ENCODE measurements at regions not wholly inside any gene's neighbourhood (a gene's known extent, or its start where the extent isn't known, plus 50 kb on each side); places are given as distances from the start of the nearest gene placed in this dataset.
"Not testable (repeated sequence)": the region's sequence is repeated elsewhere in the genome, so short reads cannot be mapped to it uniquely, and the experiment has no call there.

DNA sequence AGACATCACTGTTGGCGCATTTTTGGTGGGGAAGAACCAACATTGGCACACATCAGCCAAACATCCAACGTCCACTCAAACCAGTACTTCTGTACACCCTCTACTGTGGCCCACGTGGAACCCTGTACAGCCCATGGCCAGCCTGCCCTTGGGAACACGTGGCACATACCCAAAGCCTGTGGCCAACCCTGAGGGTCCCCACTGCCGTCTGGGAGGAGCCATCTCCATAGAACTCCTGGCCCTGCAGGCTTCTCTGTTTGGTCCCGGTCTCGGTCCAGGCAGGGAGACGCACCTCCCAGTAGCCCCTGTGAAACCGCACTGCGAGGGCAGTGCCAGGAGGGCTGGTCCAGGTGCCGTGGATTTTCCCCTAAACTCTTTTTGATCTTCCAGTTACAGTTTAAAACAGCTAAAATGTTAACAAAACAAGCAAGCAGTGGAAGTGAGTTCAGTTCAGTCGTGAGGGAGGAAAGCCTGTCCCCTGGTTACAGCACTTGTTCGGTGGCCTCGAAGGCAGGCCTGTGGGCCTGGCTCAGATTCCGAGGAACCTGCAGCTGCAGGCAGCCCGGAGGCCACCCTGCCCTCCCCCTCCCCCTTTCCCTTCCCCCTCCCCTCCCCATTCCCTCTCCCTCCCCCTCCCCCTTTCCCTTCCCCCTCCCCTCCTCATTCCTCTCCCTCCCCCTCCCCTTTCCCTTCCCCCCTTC lies 233.7 kb downstream of the DLL1 start:
- Mint-ChIP-seq H3K4me3 (no peak overlapping the region), H3K9me3 (no peaks in the 10 kb centered on the region), H3K36me3 (no peaks in the 10 kb centered on the region), H3K4me1 (peaks cover 7 to 15% of the 10 kb centered on the region in 2 donors), H3K27me3 (ENCODE audit: low read depth in 2 of 2) (peaks cover 13 to 21% of the 10 kb centered on the region in 2 donors), H3K27ac (no peak overlapping the region)
- Histone ChIP-seq H3K36me3 (ENCODE audit: control insufficient read depth, insufficient read depth, low read length) (no peaks in the 10 kb centered on the region), H3K27me3 (ENCODE audit: control insufficient read depth, insufficient read depth, low read length) (peaks cover 2% of the 10 kb centered on the region), H3K4me1 (ENCODE audit: control insufficient read depth, insufficient read depth, low read length) (peaks cover 22% of the 10 kb centered on the region), H3K4me3 (ENCODE audit: low read length) (no peak overlapping the region), H3K9me3 (ENCODE audit: control insufficient read depth, insufficient read depth, low read length) (no peaks in the 10 kb centered on the region), H3K27ac (ENCODE audit: low read length) (no peak overlapping the region)
- intact Hi-C loops (cut with micrococcal nuclease), result no loop called here
- ATAC-seq (no peak), DNase-seq (no peak)
- TF ChIP-seq, protein P1, sequence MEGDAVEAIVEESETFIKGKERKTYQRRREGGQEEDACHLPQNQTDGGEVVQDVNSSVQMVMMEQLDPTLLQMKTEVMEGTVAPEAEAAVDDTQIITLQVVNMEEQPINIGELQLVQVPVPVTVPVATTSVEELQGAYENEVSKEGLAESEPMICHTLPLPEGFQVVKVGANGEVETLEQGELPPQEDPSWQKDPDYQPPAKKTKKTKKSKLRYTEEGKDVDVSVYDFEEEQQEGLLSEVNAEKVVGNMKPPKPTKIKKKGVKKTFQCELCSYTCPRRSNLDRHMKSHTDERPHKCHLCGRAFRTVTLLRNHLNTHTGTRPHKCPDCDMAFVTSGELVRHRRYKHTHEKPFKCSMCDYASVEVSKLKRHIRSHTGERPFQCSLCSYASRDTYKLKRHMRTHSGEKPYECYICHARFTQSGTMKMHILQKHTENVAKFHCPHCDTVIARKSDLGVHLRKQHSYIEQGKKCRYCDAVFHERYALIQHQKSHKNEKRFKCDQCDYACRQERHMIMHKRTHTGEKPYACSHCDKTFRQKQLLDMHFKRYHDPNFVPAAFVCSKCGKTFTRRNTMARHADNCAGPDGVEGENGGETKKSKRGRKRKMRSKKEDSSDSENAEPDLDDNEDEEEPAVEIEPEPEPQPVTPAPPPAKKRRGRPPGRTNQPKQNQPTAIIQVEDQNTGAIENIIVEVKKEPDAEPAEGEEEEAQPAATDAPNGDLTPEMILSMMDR (IDR thresholded peaks at IDR 0.05), result no peak
- WGBS (ENCODE audit: insufficient coverage), result 91% methylated on average over 14 of the region's 16 CpGs

- TF ChIP-seq, protein P1 (IDR thresholded peaks at IDR 0.05), result no peak
Observed at GRCh38 chr6:170056278-170056711, 234.6 kb downstream of the DLL1 start.

DNA sequence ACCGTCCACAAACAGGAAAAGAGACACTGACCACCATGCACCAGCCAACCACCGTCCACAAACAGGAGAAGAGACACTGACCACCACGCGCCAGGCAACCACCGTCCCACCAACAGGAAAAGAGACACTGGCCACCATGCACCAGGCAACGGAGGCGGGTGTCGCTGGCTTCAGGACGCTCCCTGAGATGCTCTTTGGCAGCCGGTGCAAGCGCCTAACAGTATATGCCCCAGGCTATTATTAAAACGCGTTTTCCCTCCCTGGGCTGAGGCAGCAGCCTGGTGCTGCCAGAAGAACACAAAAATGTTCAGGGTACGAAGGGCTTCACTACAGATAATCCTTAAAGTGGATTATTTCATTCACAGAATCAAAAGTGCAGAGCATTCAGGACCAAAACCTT lies 235.1 kb downstream of the DLL1 start:
- H3K4me3 Mint-ChIP-seq; H3K27me3 ChIP-seq (ENCODE audit: control insufficient read depth, insufficient read depth, low read length); H3K9me3 ChIP-seq (ENCODE audit: control insufficient read depth, insufficient read depth, low read length); H3K27ac Mint-ChIP-seq; H3K36me3 Mint-ChIP-seq; ATAC-seq; intact Hi-C loops (cut with micrococcal nuclease); DNase-seq; H3K4me3 ChIP-seq (ENCODE audit: low read length); H3K9me3 Mint-ChIP-seq; H3K36me3 ChIP-seq (ENCODE audit: control insufficient read depth, insufficient read depth, low read length); H3K27ac ChIP-seq (ENCODE audit: low read length): not testable (repeated sequence)
- H3K4me1 ChIP-seq (ENCODE audit: control insufficient read depth, insufficient read depth, low read length), result peaks cover 22% of the 10 kb centered on the region
- whole genome bisulfite sequencing (ENCODE audit: insufficient coverage), result 82% methylated on average over 13 of the region's 14 CpGs
- peaks cover 10 to 25% of the 10 kb centered on the region in 2 donors for H3K27me3 Mint-ChIP-seq (ENCODE audit: low read depth in 2 of 2)
- peaks cover 7 to 15% of the 10 kb centered on the region in 2 donors for H3K4me1 Mint-ChIP-seq

More at GRCh38 chr6:170056278-170056711, 234.6 kb downstream of the DLL1 start:
- peaks cover 13 to 25% of the 10 kb centered on the region in 2 donors for H3K27me3 Mint-ChIP-seq (ENCODE audit: low read depth in 2 of 2)
- ATAC-seq (no peak), DNase-seq (no peak)
- H3K4me1 Mint-ChIP-seq, result peaks cover 7 to 15% of the 10 kb centered on the region in 2 donors
- Histone ChIP-seq H3K4me3 (ENCODE audit: low read length) (no peak overlapping the region), H3K4me1 (ENCODE audit: control insufficient read depth, insufficient read depth, low read length) (peaks cover 22% of the 10 kb centered on the region), H3K9me3 (ENCODE audit: control insufficient read depth, insufficient read depth, low read length) (no peaks in the 10 kb centered on the region), H3K27ac (ENCODE audit: low read length) (no peak overlapping the region), H3K27me3 (ENCODE audit: control insufficient read depth, insufficient read depth, low read length) (peaks cover 2% of the 10 kb centered on the region), H3K36me3 (ENCODE audit: control insufficient read depth, insufficient read depth, low read length) (no peaks in the 10 kb centered on the region)
- WGBS (ENCODE audit: insufficient coverage), result 94% methylated on average over 9 of the region's 11 CpGs
- no peaks in the 10 kb centered on the region for H3K36me3 Mint-ChIP-seq
- H3K4me3 Mint-ChIP-seq, result no peak overlapping the region
- intact Hi-C loops (cut with micrococcal nuclease), result no loop called here
- no peaks in the 10 kb centered on the region for H3K9me3 Mint-ChIP-seq
- H3K27ac Mint-ChIP-seq, result no peak overlapping the region

- WGBS (ENCODE audit: insufficient coverage), result 93% methylated on average over 16 of the region's 18 CpGs
- TF ChIP-seq, protein P1 (IDR thresholded peaks at IDR 0.05), result no peak
- Histone ChIP-seq H3K4me3 (ENCODE audit: low read length) (no peak overlapping the region), H3K36me3 (ENCODE audit: control insufficient read depth, insufficient read depth, low read length) (no peaks in the 10 kb centered on the region), H3K27me3 (ENCODE audit: control insufficient read depth, insufficient read depth, low read length) (peaks cover 2% of the 10 kb centered on the region), H3K9me3 (ENCODE audit: control insufficient read depth, insufficient read depth, low read length) (no peaks in the 10 kb centered on the region), H3K27ac (ENCODE audit: low read length) (no peak overlapping the region), H3K4me1 (ENCODE audit: control insufficient read depth, insufficient read depth, low read length) (peaks cover 32% of the 10 kb centered on the region)
- H3K36me3 Mint-ChIP-seq, result no peaks in the 10 kb centered on the region
- H3K4me1 Mint-ChIP-seq, result peaks cover 13 to 15% of the 10 kb centered on the region in 2 donors
- DNase-seq, result no peak
- no peak overlapping the region for H3K4me3 Mint-ChIP-seq
- H3K9me3 Mint-ChIP-seq, result no peaks in the 10 kb centered on the region
- H3K27me3 Mint-ChIP-seq (ENCODE audit: low read depth in 2 of 2), result peaks cover 12 to 27% of the 10 kb centered on the region in 2 donors
- no peak overlapping the region for H3K27ac Mint-ChIP-seq
- no peak for ATAC-seq
- intact Hi-C loops (cut with micrococcal nuclease), result no loop called here
Observed at GRCh38 chr6:170053966-170054661, 236.8 kb downstream of the DLL1 start.

All from natural killer cell (primary cell).